ENCODE measurements at regions not wholly inside any gene's neighbourhood (a gene's known extent, or its start where the extent isn't known, plus 50 kb on each side); places are given as distances from the start of the nearest gene placed in this dataset.

DNA sequence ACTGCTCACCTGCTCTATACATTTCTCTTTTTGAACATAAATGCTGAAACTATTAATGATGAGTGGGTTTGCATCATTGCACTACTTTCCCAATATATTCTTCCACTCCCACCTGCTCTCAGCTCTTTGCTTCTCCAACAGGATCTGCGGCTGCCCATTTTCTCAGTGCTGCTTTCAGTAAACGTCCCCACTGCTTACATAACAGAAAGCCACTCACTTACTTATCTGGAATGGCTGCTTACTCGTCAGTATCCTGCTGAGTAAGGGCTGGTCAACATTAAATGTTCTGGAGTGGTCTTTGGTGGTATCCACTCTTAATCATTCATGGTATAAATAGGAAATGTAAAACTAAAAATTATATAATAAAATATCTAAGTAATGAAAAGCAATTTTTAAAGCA is 112.8 kb upstream of the HPF1 start:
- TF ChIP-seq, protein P1, sequence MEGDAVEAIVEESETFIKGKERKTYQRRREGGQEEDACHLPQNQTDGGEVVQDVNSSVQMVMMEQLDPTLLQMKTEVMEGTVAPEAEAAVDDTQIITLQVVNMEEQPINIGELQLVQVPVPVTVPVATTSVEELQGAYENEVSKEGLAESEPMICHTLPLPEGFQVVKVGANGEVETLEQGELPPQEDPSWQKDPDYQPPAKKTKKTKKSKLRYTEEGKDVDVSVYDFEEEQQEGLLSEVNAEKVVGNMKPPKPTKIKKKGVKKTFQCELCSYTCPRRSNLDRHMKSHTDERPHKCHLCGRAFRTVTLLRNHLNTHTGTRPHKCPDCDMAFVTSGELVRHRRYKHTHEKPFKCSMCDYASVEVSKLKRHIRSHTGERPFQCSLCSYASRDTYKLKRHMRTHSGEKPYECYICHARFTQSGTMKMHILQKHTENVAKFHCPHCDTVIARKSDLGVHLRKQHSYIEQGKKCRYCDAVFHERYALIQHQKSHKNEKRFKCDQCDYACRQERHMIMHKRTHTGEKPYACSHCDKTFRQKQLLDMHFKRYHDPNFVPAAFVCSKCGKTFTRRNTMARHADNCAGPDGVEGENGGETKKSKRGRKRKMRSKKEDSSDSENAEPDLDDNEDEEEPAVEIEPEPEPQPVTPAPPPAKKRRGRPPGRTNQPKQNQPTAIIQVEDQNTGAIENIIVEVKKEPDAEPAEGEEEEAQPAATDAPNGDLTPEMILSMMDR (conservative IDR thresholded peaks at IDR 0.05 in 1 of 2, IDR thresholded peaks at IDR 0.05 in 1 of 2; ENCODE audit: extremely low read depth in 1 of 2, insufficient read depth in 1 of 2, low read depth in 1 of 2, low read length in 2 of 2) = no peak
- TF ChIP-seq EZH2 (IDR thresholded peaks at IDR 0.05; ENCODE audit: borderline replicate concordance, low read length) = no peak

Measured in mammary epithelial cell (primary cell).